CD4-positive, alpha-beta T cell (primary cell): ENCODE measurements at regions not wholly inside any gene's neighbourhood (a gene's known extent, or its start where the extent isn't known, plus 50 kb on each side); places are given as distances from the start of the nearest gene placed in this dataset.

Experiments
- ATAC-seq: fragments of 200-7000 bp; cut with Tn5 transposase; one replicate; pipeline ENCODE4 v1.10.0; 2022; ENCODE audit warnings: mild to moderate bottlenecking; ENCODE audit not compliant: poor library complexity
- CTCF ChIA-PET: fragments of 350-600 bp; sonication (Branson Sonifier 250); formaldehyde crosslinking; loops from one replicate; lab custom pipeline; 2021; ENCODE audit warnings: antibody characterized with exemption, inconsistent platforms; lab: Charles Lee
- POLR2A ChIA-PET: fragments of 350-600 bp; sonication (Branson Sonifier 250); formaldehyde crosslinking; loops from one replicate; lab custom pipeline; 2021; ENCODE audit warnings: antibody characterized with exemption, inconsistent platforms; lab: Charles Lee
- DNase-seq, 14 experiments: peaks; one replicate each; pipeline ENCODE4 v3.0.0-alpha.2; 2013 to 2020; ENCODE audit warnings: mixed read lengths in 2 of 14
- H3K27ac ChIP-seq, 2 donors: one replicate each; pipeline versions ENCODE4 v1.5.1 to v1.7.0; 2013; ENCODE audit warnings: low read length in 2 of 2, low read depth in 1 of 2, mild to moderate bottlenecking in 1 of 2
- H3K27me3 ChIP-seq, 2 experiments: 1 replicate in 1 of 2; 2 replicates in 1 of 2; pipeline versions ENCODE4 v1.6.1 to v1.7.0; 2013; ENCODE audit warnings: low read length in 2 of 2, control low read depth in 1 of 2, mild to moderate bottlenecking in 1 of 2, moderate library complexity in 1 of 2; ENCODE audit not compliant: insufficient read depth in 2 of 2, control insufficient read depth in 1 of 2
- H3K36me3 ChIP-seq: one replicate; pipeline ENCODE4 v1.6.1; 2013; ENCODE audit warnings: low read length, control low read depth; ENCODE audit not compliant: insufficient read depth
- H3K4me1 ChIP-seq: one replicate; pipeline ENCODE4 v1.6.1; 2013; ENCODE audit warnings: low read length, control low read depth; ENCODE audit not compliant: insufficient read depth
- H3K4me3 ChIP-seq: one replicate; pipeline ENCODE4 v1.5.1; 2013; ENCODE audit warnings: mild to moderate bottlenecking, low read length, moderate library complexity
- H3K9me3 ChIP-seq, 2 experiments: 1 replicate in 1 of 2; 2 replicates in 1 of 2; pipeline versions ENCODE4 v1.6.1 to v1.7.0; 2013; ENCODE audit warnings: low read length in 2 of 2, mild to moderate bottlenecking in 2 of 2, control low read depth in 1 of 2, moderate library complexity in 1 of 2; ENCODE audit not compliant: control insufficient read depth in 1 of 2, insufficient read depth in 1 of 2
- H3K27ac Mint-ChIP-seq: one replicate; pipeline ENCODE4 v1.8.0; 2020; ENCODE audit warnings: mixed read lengths
- H3K27me3 Mint-ChIP-seq: one replicate; pipeline ENCODE4 v1.8.0; 2021; ENCODE audit warnings: mixed read lengths
- H3K36me3 Mint-ChIP-seq: one replicate; pipeline ENCODE4 v1.8.0; 2021; ENCODE audit warnings: low read depth, mixed read lengths
- H3K4me1 Mint-ChIP-seq: one replicate; pipeline ENCODE4 v1.8.0; 2021; ENCODE audit warnings: low read depth, mixed read lengths
- H3K4me3 Mint-ChIP-seq: one replicate; pipeline ENCODE4 v1.8.0; 2020; ENCODE audit warnings: mild to moderate bottlenecking, mixed read lengths
- H3K9me3 Mint-ChIP-seq: one replicate; pipeline ENCODE4 v1.8.0; 2020; ENCODE audit warnings: mixed read lengths
- CTCF ChIP-seq: fragments of 200-600 bp; IDR thresholded peaks from one replicate; pipeline ENCODE4 v1.8.0; 2022; ENCODE audit warnings: antibody characterized with exemption, mild to moderate bottlenecking
- intact Hi-C, 2 experiments: fragments of 100-400 bp; cut with DNase I in 1 of 2; cut with micrococcal nuclease in 1 of 2; formaldehyde crosslinking; loops; one replicate each; pipeline versions ENCODE4 v1.15.1 to v1.9.0; 2023 to 2025; cut with DNase I, micrococcal nuclease

- H3K27ac Mint-ChIP-seq: no peak overlapping the region
- DNase-seq (no peak), ATAC-seq (no peak)
- H3K9me3 Mint-ChIP-seq: no peaks in the 10 kb centered on the region
- intact Hi-C loops: no loop called here
- no peak overlapping the region for H3K27ac ChIP-seq
- CTCF ChIA-PET: no interaction called here
- TF ChIP-seq CTCF: no peak
- no peaks in the 10 kb centered on the region for H3K4me1 Mint-ChIP-seq
- peaks cover 35% of the 10 kb centered on the region for H3K27me3 Mint-ChIP-seq
- H3K36me3 ChIP-seq: no peaks in the 10 kb centered on the region
- no peaks in the 10 kb centered on the region for H3K4me1 ChIP-seq
- H3K36me3 Mint-ChIP-seq: no peaks in the 10 kb centered on the region
- POLR2A ChIA-PET: no interaction called here
- peaks cover 0 to 4% of the 10 kb centered on the region in 2 experiments for H3K9me3 ChIP-seq
- no peak overlapping the region for H3K4me3 Mint-ChIP-seq
- H3K4me3 ChIP-seq: no peak overlapping the region
- H3K27me3 ChIP-seq: peaks cover 0 to 2% of the 10 kb centered on the region in 2 experiments
These were observed 89.4 kb upstream of the DRD2 start for GRCh38 chr11:113564527-113565130.

- ChIA-PET POLR2A (no interaction called here), CTCF (no interaction called here)
These were observed 88.7 kb upstream of the DRD2 start for GRCh38 chr11:113563766-113564526.

GRCh38 chr11:113562981-113563461 is 87.8 kb upstream of the DRD2 start:
- no peak for ATAC-seq
- Histone ChIP-seq H3K9me3 (peaks cover 0 to 4% of the 10 kb centered on the region in 2 experiments), H3K4me3 (no peak overlapping the region), H3K36me3 (no peaks in the 10 kb centered on the region), H3K27ac (no peak overlapping the region), H3K27me3 (peaks cover 0 to 2% of the 10 kb centered on the region in 2 experiments), H3K4me1 (no peaks in the 10 kb centered on the region)
- intact Hi-C loops: no loop called here
- no peak for TF ChIP-seq CTCF
- POLR2A ChIA-PET: no interaction called here
- H3K27me3 Mint-ChIP-seq: peaks cover 28% of the 10 kb centered on the region
- CTCF ChIA-PET: no interaction called here
- H3K4me3 Mint-ChIP-seq: no peak overlapping the region
- H3K4me1 Mint-ChIP-seq: no peaks in the 10 kb centered on the region
- no peaks in the 10 kb centered on the region for H3K36me3 Mint-ChIP-seq
- no peak overlapping the region for H3K27ac Mint-ChIP-seq
- no peak for DNase-seq
- H3K9me3 Mint-ChIP-seq: no peaks in the 10 kb centered on the region

More at GRCh38 chr11:113563766-113564526, 88.7 kb upstream of the DRD2 start:
- Histone ChIP-seq H3K27me3 (peaks cover 0 to 2% of the 10 kb centered on the region in 2 experiments), H3K9me3 (peaks cover 0 to 4% of the 10 kb centered on the region in 2 experiments), H3K27ac (no peak overlapping the region), H3K36me3 (no peaks in the 10 kb centered on the region), H3K4me3 (no peak overlapping the region), H3K4me1 (no peaks in the 10 kb centered on the region)
- no peak overlapping the region for H3K27ac Mint-ChIP-seq
- no peaks in the 10 kb centered on the region for H3K36me3 Mint-ChIP-seq
- no peak overlapping the region for H3K4me3 Mint-ChIP-seq
- no peak for TF ChIP-seq CTCF
- H3K9me3 Mint-ChIP-seq: no peaks in the 10 kb centered on the region
- DNase-seq: no peak
- intact Hi-C loops: no loop called here
- ATAC-seq: no peak
- no peaks in the 10 kb centered on the region for H3K4me1 Mint-ChIP-seq
- H3K27me3 Mint-ChIP-seq: peaks cover 31% of the 10 kb centered on the region
